ENCODE measurements at regions not wholly inside any gene's neighbourhood (a gene's known extent, or its start where the extent isn't known, plus 50 kb on each side); places are given as distances from the start of the nearest gene placed in this dataset.

GRCh38 chr9:19510907-19511306 is 102.1 kb downstream of the ACER2 start:
- no peak overlapping the region for H3K4me3 ChIP-seq (ENCODE audit: low read depth, low read length)
- DNase-seq (ENCODE audit: low read depth): no peak
- TF ChIP-seq CTCF (IDR thresholded peaks at IDR 0.05; ENCODE audit: low read depth, low read length, missing control alignments): no peak
